ENCODE measurements at regions not wholly inside any gene's neighbourhood (a gene's known extent, or its start where the extent isn't known, plus 50 kb on each side); places are given as distances from the start of the nearest gene placed in this dataset.

GRCh38 chr4:170716868-170717267 lies 627.1 kb upstream of the AADAT start:
- Histone ChIP-seq H3K4me2 (ENCODE audit: low read length) (no peak overlapping the region), H3K79me2 (no peaks in the 10 kb centered on the region), H3K4me3 (ENCODE audit: low read depth, low read length) (no peak overlapping the region), H3K36me3 (ENCODE audit: control insufficient read depth, insufficient read depth, low read length) (no peaks in the 10 kb centered on the region), H3K4me1 (no peaks in the 10 kb centered on the region), H3K27ac (no peak overlapping the region), H3K27me3 (ENCODE audit: control insufficient read depth, insufficient read depth, low read length) (no peaks in the 10 kb centered on the region), H2AFZ (no peak overlapping the region), H3K9me3 (ENCODE audit: control insufficient read depth, low read length) (no peaks in the 10 kb centered on the region), H3K9ac (no peak overlapping the region)
- TF ChIP-seq, protein P1, sequence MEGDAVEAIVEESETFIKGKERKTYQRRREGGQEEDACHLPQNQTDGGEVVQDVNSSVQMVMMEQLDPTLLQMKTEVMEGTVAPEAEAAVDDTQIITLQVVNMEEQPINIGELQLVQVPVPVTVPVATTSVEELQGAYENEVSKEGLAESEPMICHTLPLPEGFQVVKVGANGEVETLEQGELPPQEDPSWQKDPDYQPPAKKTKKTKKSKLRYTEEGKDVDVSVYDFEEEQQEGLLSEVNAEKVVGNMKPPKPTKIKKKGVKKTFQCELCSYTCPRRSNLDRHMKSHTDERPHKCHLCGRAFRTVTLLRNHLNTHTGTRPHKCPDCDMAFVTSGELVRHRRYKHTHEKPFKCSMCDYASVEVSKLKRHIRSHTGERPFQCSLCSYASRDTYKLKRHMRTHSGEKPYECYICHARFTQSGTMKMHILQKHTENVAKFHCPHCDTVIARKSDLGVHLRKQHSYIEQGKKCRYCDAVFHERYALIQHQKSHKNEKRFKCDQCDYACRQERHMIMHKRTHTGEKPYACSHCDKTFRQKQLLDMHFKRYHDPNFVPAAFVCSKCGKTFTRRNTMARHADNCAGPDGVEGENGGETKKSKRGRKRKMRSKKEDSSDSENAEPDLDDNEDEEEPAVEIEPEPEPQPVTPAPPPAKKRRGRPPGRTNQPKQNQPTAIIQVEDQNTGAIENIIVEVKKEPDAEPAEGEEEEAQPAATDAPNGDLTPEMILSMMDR (IDR thresholded peaks at IDR 0.05) = no peak

DNA sequence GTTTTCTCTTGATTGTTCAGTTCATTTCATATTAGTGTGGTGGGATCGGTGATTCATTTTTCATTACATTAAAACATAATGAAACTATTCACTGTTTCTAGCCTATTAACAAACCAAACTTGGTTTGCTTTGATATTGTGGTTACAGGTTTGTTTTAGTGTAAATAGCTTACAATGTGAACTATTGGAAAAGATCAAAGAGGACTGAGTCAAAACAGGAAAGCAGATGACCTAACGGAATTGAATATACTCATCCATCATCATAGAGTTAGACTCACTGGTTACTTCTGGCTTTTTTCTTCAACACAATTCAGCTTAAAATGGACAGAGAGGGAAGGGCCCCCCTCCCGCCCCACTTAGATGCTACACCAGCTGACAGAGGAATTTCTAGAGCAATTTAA lies 616.2 kb upstream of the AADAT start:
- Histone ChIP-seq H3K4me2 (ENCODE audit: low read length) (no peak overlapping the region), H3K36me3 (ENCODE audit: control insufficient read depth, insufficient read depth, low read length) (no peaks in the 10 kb centered on the region), H3K4me1 (no peaks in the 10 kb centered on the region), H3K9me3 (ENCODE audit: control insufficient read depth, low read length) (no peaks in the 10 kb centered on the region), H3K27ac (no peak overlapping the region), H3K4me3 (ENCODE audit: low read depth, low read length) (no peak overlapping the region), H3K9ac (no peak overlapping the region), H3K27me3 (ENCODE audit: control insufficient read depth, insufficient read depth, low read length) (no peaks in the 10 kb centered on the region), H3K79me2 (no peaks in the 10 kb centered on the region), H2AFZ (no peak overlapping the region)
- TF ChIP-seq, protein P1 (IDR thresholded peaks at IDR 0.05) = no peak

- no peaks in the 10 kb centered on the region for H3K27me3 ChIP-seq (ENCODE audit: control insufficient read depth, insufficient read depth, low read length)
- TF ChIP-seq, protein P1 (IDR thresholded peaks at IDR 0.05) = no peak
- H2AFZ ChIP-seq = no peak overlapping the region
- no peak overlapping the region for H3K9ac ChIP-seq
- no peaks in the 10 kb centered on the region for H3K79me2 ChIP-seq
- no peaks in the 10 kb centered on the region for H3K36me3 ChIP-seq (ENCODE audit: control insufficient read depth, insufficient read depth, low read length)
- no peak overlapping the region for H3K4me3 ChIP-seq (ENCODE audit: low read depth, low read length)
- H3K4me2 ChIP-seq (ENCODE audit: low read length) = no peak overlapping the region
- H3K9me3 ChIP-seq (ENCODE audit: control insufficient read depth, low read length) = no peaks in the 10 kb centered on the region
- no peaks in the 10 kb centered on the region for H3K4me1 ChIP-seq
- H3K27ac ChIP-seq = no peak overlapping the region
Observed at GRCh38 chr4:170700064-170700463, 610.3 kb upstream of the AADAT start.

DNA sequence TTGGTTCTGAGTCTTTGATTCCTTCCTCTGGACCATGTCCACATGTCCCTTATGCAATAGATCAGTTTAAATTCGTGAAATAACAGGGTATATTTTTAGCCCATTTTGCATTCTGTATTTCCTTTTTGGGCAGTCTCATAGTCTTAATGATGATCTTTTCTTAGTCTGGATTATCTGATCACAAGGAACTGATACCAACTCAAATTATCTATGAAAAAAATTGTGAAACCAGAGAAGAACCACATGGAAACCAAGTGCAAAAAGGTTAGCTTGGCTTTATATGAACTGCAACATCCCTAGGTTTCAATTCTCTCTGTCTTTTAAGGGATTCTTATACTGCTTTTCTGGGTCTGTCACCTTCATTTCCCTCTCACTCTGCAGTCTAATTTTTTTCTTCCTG lies 608.6 kb upstream of the AADAT start:
- Histone ChIP-seq H3K27me3 (ENCODE audit: control insufficient read depth, insufficient read depth, low read length) (no peaks in the 10 kb centered on the region), H2AFZ (no peak overlapping the region)

GRCh38 chr4:170697845-170698244 lies 608.1 kb upstream of the AADAT start:
- H3K27me3 ChIP-seq (ENCODE audit: control insufficient read depth, insufficient read depth, low read length) = no peaks in the 10 kb centered on the region
- H3K36me3 ChIP-seq (ENCODE audit: control insufficient read depth, insufficient read depth, low read length) = no peaks in the 10 kb centered on the region
- H3K9me3 ChIP-seq (ENCODE audit: control insufficient read depth, low read length) = no peaks in the 10 kb centered on the region
- no peaks in the 10 kb centered on the region for H3K79me2 ChIP-seq
- no peak overlapping the region for H3K9ac ChIP-seq
- H2AFZ ChIP-seq = no peak overlapping the region
- H3K4me2 ChIP-seq (ENCODE audit: low read length) = no peak overlapping the region
- no peak overlapping the region for H3K27ac ChIP-seq
- TF ChIP-seq, protein P1 (IDR thresholded peaks at IDR 0.05) = no peak
- H3K4me3 ChIP-seq (ENCODE audit: low read depth, low read length) = no peak overlapping the region
- no peaks in the 10 kb centered on the region for H3K4me1 ChIP-seq

More for the DNA sequence above, 608.6 kb upstream of the AADAT start:
- Histone ChIP-seq H3K36me3 (ENCODE audit: control insufficient read depth, insufficient read depth, low read length) (no peaks in the 10 kb centered on the region), H3K4me2 (ENCODE audit: low read length) (no peak overlapping the region), H3K4me3 (ENCODE audit: low read depth, low read length) (no peak overlapping the region), H3K4me1 (no peaks in the 10 kb centered on the region), H3K9me3 (ENCODE audit: control insufficient read depth, low read length) (no peaks in the 10 kb centered on the region), H3K9ac (no peak overlapping the region), H3K79me2 (no peaks in the 10 kb centered on the region), H3K27ac (no peak overlapping the region)
- TF ChIP-seq, protein P1 (IDR thresholded peaks at IDR 0.05) = no peak

Measured in parathyroid adenoma (tissue), 2 donors.